22Rv1 (cell line): ENCODE measurements at regions not wholly inside any gene's neighbourhood (a gene's known extent, or its start where the extent isn't known, plus 50 kb on each side); places are given as distances from the start of the nearest gene placed in this dataset.
A peak's percentile ranks its signal among the peaks of the same experiment; 100 is the strongest.

Source experiments
- H3K27ac ChIP-seq: fragments of 450-650 bp; 2 replicates; pipeline ENCODE4 v1.5.1; 2017
- ZFX ChIP-seq: fragments of 450-650 bp; IDR thresholded peaks from 2 replicates; pipeline ENCODE4 v1.6.1; 2017; ENCODE audit warnings: antibody characterized with exemption, borderline replicate concordance
- TF ChIP-seq, protein P1 (sequence below): fragments of 450-650 bp; IDR thresholded peaks from 2 replicates; pipeline ENCODE4 v1.5.1; 2017; ENCODE audit warnings: mild to moderate bottlenecking

DNA sequence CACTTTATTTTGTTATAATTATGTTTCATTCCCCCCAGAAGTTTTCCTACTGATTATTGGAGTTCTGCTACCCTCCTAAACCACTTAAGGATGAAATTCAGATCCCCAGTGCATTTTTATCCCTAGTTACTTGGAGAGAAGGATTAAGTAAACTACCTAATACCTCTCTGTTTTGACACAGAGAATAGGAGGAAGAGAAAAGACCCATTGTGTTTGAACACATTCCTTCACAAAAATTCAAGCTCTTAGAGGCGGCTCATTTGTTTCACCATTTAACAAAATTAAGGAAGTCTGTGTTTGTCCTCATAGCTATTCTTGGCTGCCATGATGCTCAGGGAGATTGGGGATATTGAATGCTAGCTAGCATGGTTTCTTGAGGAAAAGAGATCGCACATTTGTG is 492.6 kb downstream of the EBF1 start:
- TF ChIP-seq ZFX, result no peak
- TF ChIP-seq, protein P1, sequence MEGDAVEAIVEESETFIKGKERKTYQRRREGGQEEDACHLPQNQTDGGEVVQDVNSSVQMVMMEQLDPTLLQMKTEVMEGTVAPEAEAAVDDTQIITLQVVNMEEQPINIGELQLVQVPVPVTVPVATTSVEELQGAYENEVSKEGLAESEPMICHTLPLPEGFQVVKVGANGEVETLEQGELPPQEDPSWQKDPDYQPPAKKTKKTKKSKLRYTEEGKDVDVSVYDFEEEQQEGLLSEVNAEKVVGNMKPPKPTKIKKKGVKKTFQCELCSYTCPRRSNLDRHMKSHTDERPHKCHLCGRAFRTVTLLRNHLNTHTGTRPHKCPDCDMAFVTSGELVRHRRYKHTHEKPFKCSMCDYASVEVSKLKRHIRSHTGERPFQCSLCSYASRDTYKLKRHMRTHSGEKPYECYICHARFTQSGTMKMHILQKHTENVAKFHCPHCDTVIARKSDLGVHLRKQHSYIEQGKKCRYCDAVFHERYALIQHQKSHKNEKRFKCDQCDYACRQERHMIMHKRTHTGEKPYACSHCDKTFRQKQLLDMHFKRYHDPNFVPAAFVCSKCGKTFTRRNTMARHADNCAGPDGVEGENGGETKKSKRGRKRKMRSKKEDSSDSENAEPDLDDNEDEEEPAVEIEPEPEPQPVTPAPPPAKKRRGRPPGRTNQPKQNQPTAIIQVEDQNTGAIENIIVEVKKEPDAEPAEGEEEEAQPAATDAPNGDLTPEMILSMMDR, result no peak
- no peak overlapping the region for H3K27ac ChIP-seq

DNA sequence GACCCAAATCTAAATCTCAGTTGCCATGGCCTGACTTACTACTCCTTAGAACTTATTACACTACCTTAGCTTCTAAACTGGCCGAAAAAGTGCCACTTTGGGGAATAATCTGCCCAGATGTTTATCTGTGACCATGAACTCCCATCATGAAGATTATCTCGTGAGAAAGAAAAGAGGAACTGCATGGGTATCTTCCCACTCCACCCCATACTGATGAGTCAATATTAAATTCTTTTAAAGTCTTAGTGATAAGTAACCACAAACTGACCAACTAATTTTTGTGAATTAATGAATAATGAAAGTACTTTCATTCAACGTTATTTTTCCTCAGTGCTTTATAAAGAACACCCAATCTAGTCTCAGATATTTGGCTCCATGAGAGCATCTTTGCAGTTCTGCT is 493.5 kb downstream of the EBF1 start:
- TF ChIP-seq, protein P1, result no peak
- TF ChIP-seq ZFX, result no peak
- H3K27ac ChIP-seq, result no peak overlapping the region

DNA sequence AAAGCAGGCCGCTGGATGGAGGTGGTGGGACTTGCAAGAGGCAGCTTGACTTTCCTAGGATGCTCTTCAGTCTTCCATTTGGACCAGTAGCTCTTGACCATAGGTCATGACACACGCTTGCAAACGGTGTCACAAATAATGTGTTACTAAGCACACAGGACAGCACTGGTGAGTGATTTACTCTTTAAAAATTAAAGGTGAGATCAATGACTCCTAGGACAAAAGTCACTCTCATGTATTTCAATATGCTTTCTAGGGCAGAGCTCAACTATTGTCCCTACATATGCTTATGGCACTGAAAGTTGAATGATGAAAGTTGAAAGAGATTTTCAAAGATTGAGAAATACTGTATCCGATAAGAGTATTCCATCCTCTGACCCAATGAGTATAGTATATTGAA is 496.7 kb downstream of the EBF1 start:
- no peak overlapping the region for H3K27ac ChIP-seq

DNA sequence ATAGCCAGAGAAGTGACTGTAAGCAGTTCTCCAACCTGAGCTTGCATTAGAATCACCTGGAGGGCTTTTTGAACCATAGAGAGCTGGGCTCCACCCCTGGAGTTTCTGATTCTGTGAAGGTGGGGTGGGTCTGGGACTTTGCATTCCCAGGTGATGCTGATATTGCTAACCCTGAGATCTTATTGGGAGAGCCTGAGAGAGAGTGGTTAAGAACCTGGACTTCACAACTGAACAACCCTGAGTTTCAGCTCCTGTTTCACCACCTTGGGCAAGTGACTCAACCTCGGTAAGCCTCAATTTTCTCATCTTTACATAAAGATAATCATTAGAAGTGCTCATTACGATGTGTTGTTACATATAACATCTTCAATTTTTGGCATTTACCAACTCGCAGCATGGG is 498.6 kb downstream of the EBF1 start:
- TF ChIP-seq ZFX, result no peak
- TF ChIP-seq, protein P1, result no peak
- H3K27ac ChIP-seq, result no peak overlapping the region

More for the DNA sequence above, 496.7 kb downstream of the EBF1 start:
- TF ChIP-seq, protein P1, result no peak
- no peak for TF ChIP-seq ZFX

DNA sequence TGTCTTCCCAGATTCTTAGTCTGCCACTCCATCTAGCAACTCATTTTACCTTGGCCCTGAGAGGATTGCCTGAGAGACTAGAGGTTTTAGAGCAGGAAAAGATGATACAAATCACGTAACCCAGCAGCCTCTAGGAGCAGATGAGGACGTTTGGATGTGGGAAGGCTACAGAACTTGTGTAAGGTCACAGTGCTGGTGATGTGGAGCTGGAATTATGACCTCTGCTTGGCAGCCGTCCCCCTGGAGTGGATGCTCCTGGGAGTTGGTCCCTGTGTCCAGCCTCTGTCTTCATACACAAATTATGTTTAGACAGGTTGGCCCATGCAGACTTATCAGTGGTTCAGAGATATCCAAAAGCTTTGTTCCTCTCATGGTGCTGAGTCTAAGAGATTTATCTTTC is 499.0 kb downstream of the EBF1 start:
- TF ChIP-seq, protein P1, result no peak
- TF ChIP-seq ZFX, result no peak
- H3K27ac ChIP-seq, result no peak overlapping the region

DNA sequence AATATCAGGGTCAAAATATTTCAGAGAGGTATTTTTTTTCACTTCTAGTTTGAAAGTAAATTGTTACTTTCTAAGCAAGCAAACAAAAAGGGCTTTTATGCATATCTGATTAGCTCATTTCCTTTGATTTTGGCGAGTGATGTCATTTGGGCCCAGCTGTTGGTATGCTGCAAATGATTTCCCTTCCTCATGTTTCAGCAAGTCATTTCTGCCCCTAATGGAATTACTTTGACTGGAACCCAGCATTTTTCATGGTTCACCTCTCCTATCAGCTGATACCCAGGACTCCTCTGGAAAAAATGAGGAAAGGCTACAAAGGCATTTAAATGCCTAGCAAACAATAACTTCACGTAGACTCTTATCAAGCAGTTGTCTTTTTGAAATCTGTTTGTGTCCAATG is 500.6 kb downstream of the EBF1 start:
- TF ChIP-seq, protein P1, result no peak
- no peak for TF ChIP-seq ZFX
- H3K27ac ChIP-seq, result no peak overlapping the region

DNA sequence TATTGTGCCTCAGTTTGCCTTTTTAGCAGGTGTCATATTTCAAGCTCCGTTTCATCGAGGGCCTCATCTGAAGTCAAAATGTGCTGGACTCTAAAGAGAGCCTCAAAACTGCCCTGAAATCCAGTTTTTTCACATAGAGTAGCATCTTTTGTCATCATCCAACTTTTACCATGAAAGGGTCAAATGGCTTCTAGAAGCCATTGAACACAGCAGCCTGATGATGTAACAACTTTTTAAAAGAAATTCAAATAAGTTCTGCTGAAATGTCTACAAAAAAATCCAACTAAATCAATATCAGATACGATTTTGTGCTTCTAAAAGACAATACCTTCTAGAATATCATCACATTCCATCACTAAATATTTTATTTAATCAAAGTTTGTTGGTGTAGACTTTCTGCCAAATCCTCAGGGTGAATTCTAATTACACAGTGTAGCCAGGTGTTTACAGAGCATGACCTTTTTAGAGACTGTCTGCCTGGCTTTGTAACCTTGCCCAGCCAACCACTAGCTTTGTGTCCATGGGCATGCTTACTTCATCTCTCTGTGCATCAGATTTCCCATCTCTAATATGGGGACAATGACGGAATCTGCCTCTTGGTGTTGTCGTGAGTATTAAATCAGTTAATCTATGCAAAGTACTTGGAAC is 505.0 kb downstream of the EBF1 start:
- TF ChIP-seq, protein P1, result peak; percentile 29; the same call in 1 of the 2 replicates
- TF ChIP-seq ZFX, result no peak
- peak overlapping the region; percentile 87 for H3K27ac ChIP-seq
